H1 (cell line): ENCODE measurements at regions not wholly inside any gene's neighbourhood (a gene's known extent, or its start where the extent isn't known, plus 50 kb on each side); places are given as distances from the start of the nearest gene placed in this dataset.

ENCODE experiments used
- CTCF ChIA-PET: fragments of 300-600 bp; sonication (Branson Sonifier 250); formaldehyde crosslinking; loops from one replicate; lab custom pipeline; 2021; ENCODE audit not compliant: partially characterized antibody; lab: Charles Lee
- POLR2A ChIA-PET: fragments of 300-600 bp; sonication (Branson Sonifier 250); formaldehyde crosslinking; loops from one replicate; lab custom pipeline; 2021; ENCODE audit warnings: inconsistent platforms; ENCODE audit not compliant: partially characterized antibody; lab: Charles Lee
- DNase-seq, 2 experiments: peaks; one replicate each; pipeline versions ENCODE4 v3.0.0 to v3.0.0-alpha.2; 2010 to 2022; ENCODE audit warnings: low spot score in 2 of 2, low read depth in 1 of 2, mixed read lengths in 1 of 2
- FAIRE-seq: peaks from 2 replicates; lab custom pipeline; 2011; peaks lifted over from hg19 to GRCh38; lab: Jason Lieb, UNC
- H2AFZ ChIP-seq: 2 replicates; pipeline ENCODE4 v1.8.1; 2012; ENCODE audit warnings: low read length, inconsistent platforms
- H2AK5ac ChIP-seq: 2 replicates; pipeline ENCODE4 v1.6.1; 2013; ENCODE audit warnings: low read depth, low read length
- H2BK120ac ChIP-seq: replicated peaks from 2 replicates; pipeline ENCODE3; 2013; ENCODE audit warnings: low read depth, low read length, inconsistent platforms
- H2BK12ac ChIP-seq: 2 replicates; pipeline ENCODE4 v1.6.1; 2013; ENCODE audit warnings: low read depth, low read length
- H2BK15ac ChIP-seq: 2 replicates; pipeline ENCODE4 v1.6.1; 2013; ENCODE audit warnings: low read length
- H2BK20ac ChIP-seq: 2 replicates; pipeline ENCODE4 v1.6.1; 2013; ENCODE audit warnings: low read length
- H2BK5ac ChIP-seq: 2 replicates; pipeline ENCODE4 v1.6.1; 2013; ENCODE audit warnings: low read depth, low read length
- H3K14ac ChIP-seq: 2 replicates; pipeline ENCODE4 v1.6.1; 2013; ENCODE audit warnings: inconsistent platforms; ENCODE audit not compliant: insufficient read length
- H3K18ac ChIP-seq: 2 replicates; pipeline ENCODE4 v1.6.1; 2013; ENCODE audit warnings: low read length; ENCODE audit errors: extremely low read depth
- H3K23ac ChIP-seq: 2 replicates; pipeline ENCODE4 v1.6.1; 2013; ENCODE audit warnings: inconsistent platforms; ENCODE audit not compliant: insufficient read length
- H3K23me2 ChIP-seq: 2 replicates; pipeline ENCODE4 v1.6.1; 2013; ENCODE audit warnings: low read depth, low read length
- H3K27ac ChIP-seq: 2 replicates; pipeline ENCODE4 v1.6.1; 2011; ENCODE audit warnings: low read depth, low read length, inconsistent platforms
- H3K27me3 ChIP-seq, 4 experiments: replicated peaks in 1 of 4; 1 replicate in 1 of 4; 2 replicates in 3 of 4; pipeline versions ENCODE4 v1.6.1 to v1.8.1; 2011 to 2013; ENCODE audit warnings: low read length in 3 of 4, mild to moderate bottlenecking in 3 of 4, inconsistent platforms in 2 of 4, mixed read lengths in 2 of 4, moderate library complexity in 1 of 4; ENCODE audit not compliant: control insufficient read depth in 3 of 4, insufficient read depth in 3 of 4; ENCODE audit errors: extremely low read depth in 1 of 4
- H3K36me3 ChIP-seq, 4 experiments: 2 replicates each; pipeline versions ENCODE4 v1.6.1 to v1.8.1; 2011 to 2013; ENCODE audit warnings: mild to moderate bottlenecking in 4 of 4, low read length in 3 of 4, moderate library complexity in 2 of 4, control low read depth in 1 of 4, inconsistent platforms in 1 of 4; ENCODE audit not compliant: insufficient read depth in 4 of 4, control insufficient read depth in 2 of 4
- H3K4ac ChIP-seq: replicated peaks from 2 replicates; pipeline ENCODE3; 2013; ENCODE audit warnings: low read length, low read depth, mixed read lengths, inconsistent platforms; ENCODE audit not compliant: insufficient read length
- H3K4me1 ChIP-seq, 4 experiments: replicated peaks in 1 of 4; 1 replicate in 1 of 4; 2 replicates in 3 of 4; pipeline versions ENCODE4 v1.6.1 to v1.8.1; 2011 to 2013; ENCODE audit warnings: low read length in 3 of 4, inconsistent platforms in 2 of 4, mixed read lengths in 1 of 4; ENCODE audit not compliant: insufficient read depth in 4 of 4, control insufficient read depth in 3 of 4
- H3K4me2 ChIP-seq, 2 experiments: 2 replicates each; pipeline versions ENCODE4 v1.6.1 to v1.8.1; 2011 to 2013; ENCODE audit warnings: low read depth in 2 of 2, low read length in 2 of 2, control low read depth in 1 of 2, inconsistent platforms in 1 of 2, mild to moderate bottlenecking in 1 of 2; ENCODE audit not compliant: insufficient read depth in 1 of 2
- H3K4me3 ChIP-seq, 4 experiments: fragments of 200-600, 300-600 bp in 1 of 4; sonication (generic), shearing (Covaris generic), sonication (Bioruptor Twin) in 1 of 4; 2 replicates each; pipeline versions ENCODE4 v1.5.1 to v1.8.1; 2011 to 2016; ENCODE audit warnings: low read length in 4 of 4, low read depth in 3 of 4, control low read depth in 2 of 4, inconsistent platforms in 2 of 4, mild to moderate bottlenecking in 2 of 4, mixed read lengths in 1 of 4, moderate library complexity in 1 of 4; ENCODE audit not compliant: insufficient read depth in 2 of 4; ENCODE audit errors: extremely low read depth in 1 of 4
- H3K56ac ChIP-seq: replicated peaks from 2 replicates; pipeline ENCODE3; 2013; ENCODE audit warnings: low read depth, mild to moderate bottlenecking, mixed read lengths, low read length, inconsistent platforms; ENCODE audit not compliant: insufficient read length
- H3K79me1 ChIP-seq: 2 replicates; pipeline ENCODE4 v1.6.1; 2013; ENCODE audit warnings: low read depth, low read length, control low read depth
- H3K79me2 ChIP-seq, 2 experiments: 2 replicates each; pipeline versions ENCODE4 v1.6.1 to v1.8.1; 2012 to 2013; ENCODE audit warnings: low read length in 2 of 2, mild to moderate bottlenecking in 2 of 2, inconsistent platforms in 1 of 2; ENCODE audit not compliant: insufficient read depth in 2 of 2, control insufficient read depth in 1 of 2
- H3K9ac ChIP-seq, 4 experiments: replicated peaks in 1 of 4; 1 replicate in 1 of 4; 2 replicates in 3 of 4; pipeline versions ENCODE4 v1.6.1 to v1.8.1; 2011 to 2013; ENCODE audit warnings: low read depth in 3 of 4, low read length in 3 of 4, control low read depth in 2 of 4, mild to moderate bottlenecking in 2 of 4, moderate library complexity in 2 of 4, inconsistent platforms in 1 of 4; ENCODE audit errors: extremely low read depth in 1 of 4
- H3K9me3 ChIP-seq, 2 experiments: 2 replicates each; pipeline versions ENCODE4 v1.6.1 to v1.8.1; 2012 to 2013; ENCODE audit warnings: mild to moderate bottlenecking in 2 of 2, moderate library complexity in 2 of 2, control low read depth in 1 of 2, inconsistent platforms in 1 of 2, low read depth in 1 of 2, low read length in 1 of 2, mixed read lengths in 1 of 2; ENCODE audit not compliant: insufficient read depth in 2 of 2
- H4K20me1 ChIP-seq, 2 experiments: replicated peaks in 1 of 2; 2 replicates each; pipeline versions ENCODE3 to v1.8.1; 2011 to 2013; ENCODE audit warnings: inconsistent platforms in 2 of 2, low read length in 2 of 2, mild to moderate bottlenecking in 1 of 2; ENCODE audit not compliant: insufficient read depth in 2 of 2, control insufficient read depth in 1 of 2
- H4K5ac ChIP-seq: 2 replicates; pipeline ENCODE4 v1.6.1; 2013; ENCODE audit warnings: low read length, low read depth, mixed read lengths, inconsistent platforms; ENCODE audit not compliant: insufficient read length
- H4K8ac ChIP-seq: 2 replicates; pipeline ENCODE4 v1.8.0; 2013; ENCODE audit warnings: mild to moderate bottlenecking, moderate library complexity, low read length, inconsistent platforms; ENCODE audit not compliant: insufficient read depth; ENCODE audit errors: extremely low read depth
- H4K91ac ChIP-seq: replicated peaks from 2 replicates; pipeline ENCODE3; 2013; ENCODE audit warnings: low read length, mixed read lengths, inconsistent platforms; ENCODE audit not compliant: insufficient read length
- ASH2L ChIP-seq: fragments of 200-600, 300-600 bp; sonication (generic); IDR thresholded peaks from one replicate; pipeline ENCODE4 v1.7.1; 2017; ENCODE audit warnings: low read length
- BCL11A ChIP-seq, 2 experiments: IDR thresholded peaks; one replicate each; pipeline ENCODE4 v1.6.1; 2011; ENCODE audit warnings: low read depth in 2 of 2, low read length in 2 of 2, mild to moderate bottlenecking in 2 of 2
- CBX8 ChIP-seq: fragments of 300-800, 300-1000 bp; sonication (generic); IDR thresholded peaks from 2 replicates; pipeline ENCODE4 v1.7.1; 2016; ENCODE audit warnings: low read depth, low read length, borderline replicate concordance
- CEBPB ChIP-seq: IDR thresholded peaks from 2 replicates; pipeline ENCODE4 v1.6.1; 2012; ENCODE audit warnings: low read depth, low read length
- CHD1 ChIP-seq: IDR thresholded peaks from 2 replicates; pipeline ENCODE4 v1.6.1; 2012; ENCODE audit warnings: low read depth, low read length, improper control_type of control experiment
- CREB1 ChIP-seq: IDR thresholded peaks from 2 replicates; pipeline ENCODE4 v1.6.1; 2012; ENCODE audit warnings: inconsistent platforms
- CTCF ChIP-seq, 3 experiments: IDR thresholded peaks; 1 replicate in 2 of 3; 2 replicates in 1 of 3; pipeline versions ENCODE4 v1.5.1 to v1.6.1; 2011; ENCODE audit warnings: low read length in 3 of 3, mild to moderate bottlenecking in 3 of 3, inconsistent platforms in 2 of 3, low read depth in 1 of 3, moderate library complexity in 1 of 3; ENCODE audit not compliant: insufficient read depth in 1 of 3; ENCODE audit errors: control extremely low read depth in 1 of 3
- GABPA ChIP-seq: IDR thresholded peaks from 2 replicates; pipeline ENCODE4 v1.6.1; 2011; ENCODE audit warnings: mild to moderate bottlenecking, low read length, moderate library complexity, borderline replicate concordance; ENCODE audit not compliant: insufficient read depth
- HDAC6 ChIP-seq: IDR thresholded peaks from one replicate; pipeline ENCODE4 v1.7.1; 2012; ENCODE audit warnings: low read depth, mild to moderate bottlenecking, inconsistent platforms, low read length, moderate library complexity
- JUN ChIP-seq: IDR thresholded peaks from 2 replicates; pipeline ENCODE4 v1.6.1; 2011; ENCODE audit warnings: low read depth, mild to moderate bottlenecking, improper control_type of control experiment, low read length
- KDM1A ChIP-seq: fragments of 200-600, 300-600 bp; sonication (generic); IDR thresholded peaks from 2 replicates; pipeline ENCODE4 v1.7.1; 2016; ENCODE audit warnings: mild to moderate bottlenecking, low read length, borderline replicate concordance
- NANOG ChIP-seq: IDR thresholded peaks from 2 replicates; pipeline ENCODE4 v1.6.1; 2011; ENCODE audit warnings: low read length, low read depth, mild to moderate bottlenecking, inconsistent platforms; ENCODE audit not compliant: insufficient read depth, poor library complexity, severe bottlenecking
- SIRT6 ChIP-seq: IDR thresholded peaks from one replicate; pipeline ENCODE4 v1.7.1; 2012; ENCODE audit warnings: low read length, inconsistent platforms
- SP4 ChIP-seq: IDR thresholded peaks from 2 replicates; pipeline ENCODE4 v1.6.1; 2012; ENCODE audit warnings: low read length, inconsistent platforms
- WGBS, 2 experiments: shearing (Covaris generic) in 1 of 2; methylation state at CpG; one replicate each; pipeline versions ENCODE4 v1.1.6 to v1.1.7; 2013 to 2015; ENCODE audit warnings: low lambda C conversion rate in 2 of 2, mixed read lengths in 2 of 2, inconsistent platforms in 1 of 2, low coverage in 1 of 2, missing lambda C conversion rate in 1 of 2; ENCODE audit not compliant: insufficient replicate concordance in 2 of 2, insufficient coverage in 1 of 2, insufficient read length in 1 of 2; ENCODE audit errors: extremely low coverage in 1 of 2, missing lambda C conversion rate in 1 of 2; 5-methylcytosine and 5-hydroxymethylcytosine counted together

DNA sequence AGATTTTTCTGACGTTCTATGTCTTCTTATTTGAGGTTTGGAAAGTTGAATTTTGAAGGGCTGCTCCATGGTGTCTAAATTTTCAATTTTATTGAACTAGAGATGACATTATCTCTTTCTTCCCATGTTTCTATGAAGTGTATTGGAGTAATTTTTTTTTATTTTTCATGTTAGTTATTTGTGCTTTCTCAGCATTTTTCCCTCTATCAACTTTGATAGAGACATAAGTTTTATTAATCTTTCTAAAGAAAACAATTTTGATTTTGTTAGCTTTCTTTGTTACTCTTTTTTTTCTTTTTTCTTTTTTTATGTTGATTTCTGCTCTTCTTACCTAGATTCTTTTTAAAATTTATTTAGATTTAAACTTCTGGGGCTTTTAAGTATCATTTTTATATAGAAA is 1694.8 kb downstream of the PCDH9 start:
- Histone ChIP-seq H3K36me3 (no peaks in the 10 kb centered on the region), H3K4me3 (no peak overlapping the region), H4K5ac (no peak overlapping the region), H3K27me3 (no peaks in the 10 kb centered on the region), H3K4me1 (no peaks in the 10 kb centered on the region), H2BK5ac (no peak overlapping the region), H2AFZ (no peak overlapping the region), H3K9me3 (no peaks in the 10 kb centered on the region), H3K27ac (no peak overlapping the region), H4K8ac (no peak overlapping the region), H3K23me2 (no peaks in the 10 kb centered on the region), H4K20me1 (no peaks in the 10 kb centered on the region), H3K18ac (no peak overlapping the region), H3K9ac (no peak overlapping the region), H2AK5ac (no peak overlapping the region), H3K4me2 (no peak overlapping the region), H3K14ac (no peak overlapping the region), H4K91ac (no peak overlapping the region), H3K79me2 (no peaks in the 10 kb centered on the region), H2BK12ac (no peak overlapping the region), H2BK20ac (no peak overlapping the region), H2BK120ac (no peak overlapping the region), H2BK15ac (no peak overlapping the region), H3K23ac (no peak overlapping the region), H3K56ac (no peak overlapping the region), H3K79me1 (no peaks in the 10 kb centered on the region), H3K4ac (no peak overlapping the region)
- CTCF ChIA-PET = no interaction called here
- POLR2A ChIA-PET = no interaction called here
- WGBS, 2 experiments = 89 to 100% methylated on average over 1 of the region's 1 CpG
- FAIRE-seq (no peak), DNase-seq (no peak)
- TF ChIP-seq HDAC6 (no peak), NANOG (no peak), CBX8 (no peak), CEBPB (no peak), CHD1 (no peak), SIRT6 (no peak), CTCF (IDR thresholded peaks at IDR 0.05; ENCODE audit: control extremely low read depth in 1 of 3, insufficient read depth in 1 of 3, low read depth in 1 of 3, low read length in 3 of 3) (no peak), GABPA (no peak), SP4 (no peak), ASH2L (no peak), JUN (no peak), BCL11A (IDR thresholded peaks at IDR 0.05; ENCODE audit: low read depth in 2 of 2, low read length in 2 of 2) (no peak), KDM1A (no peak), CREB1 (no peak)
